GM20000 (cell line): ENCODE measurements at regions not wholly inside any gene's neighbourhood (a gene's known extent, or its start where the extent isn't known, plus 50 kb on each side); places are given as distances from the start of the nearest gene placed in this dataset.
"Not testable (repeated sequence)": the region's sequence is repeated elsewhere in the genome, so short reads cannot be mapped to it uniquely, and the experiment has no call there.

ENCODE experiments used
- DNase-seq: peaks from one replicate; pipeline ENCODE4 v3.0.0; 2012; ENCODE audit warnings: low spot score
- CTCF ChIP-seq: IDR thresholded peaks from 2 replicates; pipeline ENCODE4 v1.5.1; 2012; ENCODE audit warnings: mild to moderate bottlenecking, control low read depth; ENCODE audit errors: extremely low read depth, missing control alignments

GRCh38 chr5:20735715-20736114 is 747.7 kb upstream of the CDH18 start:
- not testable (repeated sequence) for DNase-seq

GRCh38 chr5:20732223-20732622 is 744.2 kb upstream of the CDH18 start:
- DNase-seq, result not testable (repeated sequence)

GRCh38 chr5:20721286-20721685 is 733.3 kb upstream of the CDH18 start:
- DNase-seq, result not testable (repeated sequence)

GRCh38 chr5:20711520-20712155 is 723.6 kb upstream of the CDH18 start:
- not testable (repeated sequence) for DNase-seq

- not testable (repeated sequence) for DNase-seq
Observed at GRCh38 chr5:20707634-20708033, 719.6 kb upstream of the CDH18 start.

GRCh38 chr5:20694121-20694520 is 706.1 kb upstream of the CDH18 start:
- no peak for DNase-seq
- no peak for TF ChIP-seq CTCF

GRCh38 chr5:20692913-20693312 is 704.9 kb upstream of the CDH18 start:
- TF ChIP-seq CTCF, result no peak
- no peak for DNase-seq

GRCh38 chr5:20683241-20683940 is 695.4 kb upstream of the CDH18 start:
- no peak for TF ChIP-seq CTCF
- DNase-seq, result no peak

- no peak for DNase-seq
Observed at GRCh38 chr5:20680718-20681302, 692.8 kb upstream of the CDH18 start.

More at GRCh38 chr5:20680718-20681302, 692.8 kb upstream of the CDH18 start:
- TF ChIP-seq CTCF, result no peak
